GM23338 (cell line): ENCODE measurements at regions not wholly inside any gene's neighbourhood (a gene's known extent, or its start where the extent isn't known, plus 50 kb on each side); places are given as distances from the start of the nearest gene placed in this dataset.

Experiments used
- CREB1 ChIP-seq: fragments of 250-450 bp; sonication (Bioruptor Pico); IDR thresholded peaks from 2 replicates; pipeline ENCODE4 v1.5.0; 2020; ENCODE audit warnings: low read depth, mild to moderate bottlenecking, moderate library complexity
- CTCF ChIP-seq, 2 experiments: fragments of 200-600 bp in 1 of 2; sonication (generic) in 1 of 2; conservative IDR thresholded peaks; 2 replicates each; pipeline versions ENCODE4 v1.5.1 to v1.6.1; 2016 to 2017; ENCODE audit warnings: antibody characterized with exemption in 2 of 2, low read depth in 2 of 2, mild to moderate bottlenecking in 2 of 2, moderate library complexity in 1 of 2
- EZH2 ChIP-seq: fragments of 200-600 bp; sonication (generic); IDR thresholded peaks from one replicate; pipeline ENCODE4 v1.8.0; 2017; ENCODE audit warnings: antibody characterized with exemption, mild to moderate bottlenecking, low read depth; ENCODE audit not compliant: unreplicated experiment
- NANOG ChIP-seq: IDR thresholded peaks from 2 replicates; pipeline ENCODE4 v1.6.1; 2016; ENCODE audit warnings: antibody characterized with exemption, borderline replicate concordance
- POLR2AphosphoS5 ChIP-seq: IDR thresholded peaks from 2 replicates; pipeline ENCODE4 v1.6.1; 2016; ENCODE audit warnings: antibody characterized with exemption, low read depth
- REST ChIP-seq: IDR thresholded peaks from one replicate; pipeline ENCODE4 v1.6.1; 2018; ENCODE audit warnings: antibody characterized with exemption; ENCODE audit not compliant: unreplicated experiment
- ZNF114 ChIP-seq: fragments of 250-450 bp; sonication (Bioruptor Pico); IDR thresholded peaks from 2 replicates; pipeline ENCODE4 v1.5.0; 2020; ENCODE audit warnings: mild to moderate bottlenecking, moderate library complexity
- ZNF331 ChIP-seq: fragments of 250-450 bp; sonication (Bioruptor Pico); IDR thresholded peaks from 2 replicates; pipeline ENCODE4 v1.5.0; 2020; ENCODE audit warnings: low read depth, mild to moderate bottlenecking, moderate library complexity

GRCh38 chr5:68037546-68037945, 178.0 kb upstream of the PIK3R1 start:
- TF ChIP-seq CTCF (conservative IDR thresholded peaks at IDR 0.05; ENCODE audit: low read depth in 2 of 2) (no peak), ZNF331 (CRISPR knock-in tag) (no peak), REST (no peak), EZH2 (no peak), ZNF114 (CRISPR knock-in tag) (no peak), CREB1 (CRISPR knock-in tag) (no peak), POLR2AphosphoS5 (no peak), NANOG (no peak)
